ENCODE measurements at regions not wholly inside any gene's neighbourhood (a gene's known extent, or its start where the extent isn't known, plus 50 kb on each side); places are given as distances from the start of the nearest gene placed in this dataset.
A peak's percentile ranks its signal among the peaks of the same experiment; 100 is the strongest.

DNA sequence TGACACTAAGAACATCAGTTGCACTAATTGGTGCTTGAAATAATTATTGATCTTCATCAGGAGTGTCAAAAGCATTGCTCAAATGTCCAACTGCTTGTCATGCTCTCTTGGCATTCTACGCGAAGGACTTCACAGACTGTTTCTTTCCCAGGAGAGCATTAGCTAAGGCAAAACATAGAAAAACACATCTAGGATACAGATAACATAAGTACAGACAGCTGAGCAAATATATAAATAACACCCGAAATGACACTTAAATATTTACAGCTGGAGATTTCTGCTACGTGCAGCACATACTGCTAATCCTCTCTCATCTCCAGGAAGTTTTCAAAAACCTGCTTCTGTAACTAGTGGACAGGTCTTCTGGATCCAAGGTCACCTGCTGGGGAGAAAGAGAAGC lies 120.0 kb upstream of the PRMT8 start:
- H3K9me3 ChIP-seq (ENCODE audit: control insufficient read depth in 2 of 3, insufficient read depth in 1 of 3, low read length in 3 of 3) = no peaks in the 10 kb centered on the region
- no peak overlapping the region for H3K4me3 ChIP-seq (ENCODE audit: low read length in 3 of 3)
- H3K36me3 ChIP-seq (ENCODE audit: control insufficient read depth in 2 of 3, insufficient read depth in 3 of 3, low read length in 3 of 3) = no peaks in the 10 kb centered on the region
- intact Hi-C loops (cut with DNase I) = no loop called here
- H3K27me3 ChIP-seq (ENCODE audit: control insufficient read depth, insufficient read depth, low read length) = no peaks in the 10 kb centered on the region
- DNase-seq (peak in 1 of 5 donors; percentile 22), FAIRE-seq (no peak)
- H3K9ac ChIP-seq (ENCODE audit: low read length in 3 of 3) = no peak overlapping the region
- TF ChIP-seq CTCF (IDR thresholded peaks at IDR 0.05; ENCODE audit: borderline replicate concordance, extremely low read depth, insufficient read depth) = no peak
- peaks cover 0 to 6% (median 5%) of the 10 kb centered on the region in 3 donors for H3K4me1 ChIP-seq (ENCODE audit: control insufficient read depth in 2 of 3, insufficient read depth in 2 of 3, low read depth in 1 of 3, low read length in 3 of 3)
- no peak overlapping the region for H3K27ac ChIP-seq (ENCODE audit: low read depth in 2 of 2, low read length in 2 of 2)

GRCh38 chr12:3375326-3375725 lies 115.7 kb upstream of the PRMT8 start:
- Histone ChIP-seq H3K4me3 (ENCODE audit: low read length in 3 of 3) (no peak overlapping the region), H3K9me3 (ENCODE audit: control insufficient read depth in 2 of 3, insufficient read depth in 1 of 3, low read length in 3 of 3) (no peaks in the 10 kb centered on the region), H3K27me3 (ENCODE audit: control insufficient read depth, insufficient read depth, low read length) (no peaks in the 10 kb centered on the region), H3K27ac (ENCODE audit: low read depth in 2 of 2, low read length in 2 of 2) (no peak overlapping the region), H3K9ac (ENCODE audit: low read length in 3 of 3) (no peak overlapping the region), H3K36me3 (ENCODE audit: control insufficient read depth in 2 of 3, insufficient read depth in 3 of 3, low read length in 3 of 3) (no peaks in the 10 kb centered on the region), H3K4me1 (ENCODE audit: control insufficient read depth in 2 of 3, insufficient read depth in 2 of 3, low read depth in 1 of 3, low read length in 3 of 3) (peaks cover 0 to 5% (median 0%) of the 10 kb centered on the region in 3 donors)
- no peak for FAIRE-seq
- intact Hi-C loops (cut with DNase I) = no loop called here
- TF ChIP-seq CTCF (IDR thresholded peaks at IDR 0.05; ENCODE audit: borderline replicate concordance, extremely low read depth, insufficient read depth) = no peak
- DNase-seq = no peak

GRCh38 chr12:3376779-3377455 lies 114.1 kb upstream of the PRMT8 start:
- Histone ChIP-seq H3K27ac (ENCODE audit: low read depth in 2 of 2, low read length in 2 of 2) (no peak overlapping the region), H3K27me3 (ENCODE audit: control insufficient read depth, insufficient read depth, low read length) (no peaks in the 10 kb centered on the region), H3K9me3 (ENCODE audit: control insufficient read depth in 2 of 3, insufficient read depth in 1 of 3, low read length in 3 of 3) (no peaks in the 10 kb centered on the region), H3K4me1 (ENCODE audit: control insufficient read depth in 2 of 3, insufficient read depth in 2 of 3, low read depth in 1 of 3, low read length in 3 of 3) (peaks cover 0 to 2% (median 0%) of the 10 kb centered on the region in 3 donors), H3K36me3 (ENCODE audit: control insufficient read depth in 2 of 3, insufficient read depth in 3 of 3, low read length in 3 of 3) (no peaks in the 10 kb centered on the region), H3K9ac (ENCODE audit: low read length in 3 of 3) (no peak overlapping the region), H3K4me3 (ENCODE audit: low read length in 3 of 3) (no peak overlapping the region)
- DNase-seq (no peak), FAIRE-seq (no peak)
- TF ChIP-seq CTCF (IDR thresholded peaks at IDR 0.05; ENCODE audit: borderline replicate concordance, extremely low read depth, insufficient read depth) = no peak
- intact Hi-C loops (cut with DNase I) = no loop called here

- TF ChIP-seq CTCF (IDR thresholded peaks at IDR 0.05; ENCODE audit: borderline replicate concordance, extremely low read depth, insufficient read depth) = no peak
- intact Hi-C loops (cut with DNase I) = no loop called here
- DNase-seq = no peak
- H3K9me3 ChIP-seq (ENCODE audit: control insufficient read depth in 2 of 3, insufficient read depth in 1 of 3, low read length in 3 of 3) = no peaks in the 10 kb centered on the region
- H3K4me3 ChIP-seq (ENCODE audit: low read length in 3 of 3) = no peak overlapping the region
- no peak overlapping the region for H3K9ac ChIP-seq (ENCODE audit: low read length in 3 of 3)
- FAIRE-seq = no peak
- no peak overlapping the region for H3K27ac ChIP-seq (ENCODE audit: low read depth in 2 of 2, low read length in 2 of 2)
- H3K27me3 ChIP-seq (ENCODE audit: control insufficient read depth, insufficient read depth, low read length) = no peaks in the 10 kb centered on the region
- peaks cover 0 to 2% (median 0%) of the 10 kb centered on the region in 3 donors for H3K4me1 ChIP-seq (ENCODE audit: control insufficient read depth in 2 of 3, insufficient read depth in 2 of 3, low read depth in 1 of 3, low read length in 3 of 3)
- no peaks in the 10 kb centered on the region for H3K36me3 ChIP-seq (ENCODE audit: control insufficient read depth in 2 of 3, insufficient read depth in 3 of 3, low read length in 3 of 3)
Measured at GRCh38 chr12:3378655-3379054, 112.3 kb upstream of the PRMT8 start.

Measured in kidney (tissue), 13 donors.